ENCODE measurements at regions not wholly inside any gene's neighbourhood (a gene's known extent, or its start where the extent isn't known, plus 50 kb on each side); places are given as distances from the start of the nearest gene placed in this dataset.

DNA sequence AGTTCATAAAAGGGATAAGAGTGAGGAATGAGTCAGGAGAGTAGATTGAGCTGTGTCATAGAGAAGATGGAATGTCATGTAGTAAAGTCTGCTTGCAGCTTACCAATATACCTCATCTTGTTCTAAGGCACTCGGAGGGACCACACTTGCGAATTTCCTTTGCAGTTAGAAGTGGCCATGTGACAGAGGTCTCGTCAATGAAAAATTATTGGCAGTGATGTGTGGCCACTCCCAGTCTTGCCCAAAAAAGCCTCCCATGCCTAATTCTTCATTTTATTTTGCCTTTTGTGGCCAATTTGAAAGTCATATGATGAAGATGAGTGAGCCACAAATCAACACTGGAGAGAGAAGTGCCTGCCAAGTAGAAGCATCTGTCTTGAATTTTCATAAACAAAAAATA, 465.6 kb upstream of the ZNF385D start:
- no peak for DNase-seq (ENCODE audit: low spot score)
- no peaks in the 10 kb centered on the region for H3K9me3 ChIP-seq
- no peaks in the 10 kb centered on the region for H3K27me3 ChIP-seq
- TF ChIP-seq, protein P1, sequence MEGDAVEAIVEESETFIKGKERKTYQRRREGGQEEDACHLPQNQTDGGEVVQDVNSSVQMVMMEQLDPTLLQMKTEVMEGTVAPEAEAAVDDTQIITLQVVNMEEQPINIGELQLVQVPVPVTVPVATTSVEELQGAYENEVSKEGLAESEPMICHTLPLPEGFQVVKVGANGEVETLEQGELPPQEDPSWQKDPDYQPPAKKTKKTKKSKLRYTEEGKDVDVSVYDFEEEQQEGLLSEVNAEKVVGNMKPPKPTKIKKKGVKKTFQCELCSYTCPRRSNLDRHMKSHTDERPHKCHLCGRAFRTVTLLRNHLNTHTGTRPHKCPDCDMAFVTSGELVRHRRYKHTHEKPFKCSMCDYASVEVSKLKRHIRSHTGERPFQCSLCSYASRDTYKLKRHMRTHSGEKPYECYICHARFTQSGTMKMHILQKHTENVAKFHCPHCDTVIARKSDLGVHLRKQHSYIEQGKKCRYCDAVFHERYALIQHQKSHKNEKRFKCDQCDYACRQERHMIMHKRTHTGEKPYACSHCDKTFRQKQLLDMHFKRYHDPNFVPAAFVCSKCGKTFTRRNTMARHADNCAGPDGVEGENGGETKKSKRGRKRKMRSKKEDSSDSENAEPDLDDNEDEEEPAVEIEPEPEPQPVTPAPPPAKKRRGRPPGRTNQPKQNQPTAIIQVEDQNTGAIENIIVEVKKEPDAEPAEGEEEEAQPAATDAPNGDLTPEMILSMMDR (IDR thresholded peaks at IDR 0.05) = no peak
- no peaks in the 10 kb centered on the region for H3K36me3 ChIP-seq
- no peak overlapping the region for H3K4me3 ChIP-seq
- H3K4me1 ChIP-seq = no peaks in the 10 kb centered on the region
- no peak overlapping the region for H3K27ac ChIP-seq

DNA sequence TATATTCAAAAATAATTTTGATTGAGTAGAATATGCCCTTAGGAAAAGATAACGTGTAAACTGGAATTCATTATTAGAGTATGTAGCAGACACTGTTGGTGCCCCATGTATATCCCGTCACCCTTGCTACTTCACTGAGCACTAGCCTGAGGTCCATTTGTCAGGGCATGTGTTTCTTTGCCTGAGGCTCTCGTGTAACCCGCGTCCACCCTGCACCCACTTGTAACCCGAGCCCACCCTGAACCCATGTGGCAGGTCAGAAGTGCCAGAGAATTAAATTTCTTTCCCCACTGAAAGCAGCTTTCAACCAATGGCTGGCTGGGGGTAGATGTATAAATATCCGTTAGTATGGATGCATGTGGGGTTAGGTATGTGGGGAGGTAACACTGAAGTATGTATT, 474.2 kb upstream of the ZNF385D start:
- Histone ChIP-seq H3K27ac (no peak overlapping the region), H3K36me3 (no peaks in the 10 kb centered on the region), H3K4me1 (no peaks in the 10 kb centered on the region), H3K27me3 (no peaks in the 10 kb centered on the region), H3K9me3 (no peaks in the 10 kb centered on the region), H3K4me3 (no peak overlapping the region)
- DNase-seq (ENCODE audit: low spot score) = no peak
- TF ChIP-seq, protein P1 (IDR thresholded peaks at IDR 0.05) = no peak

DNA sequence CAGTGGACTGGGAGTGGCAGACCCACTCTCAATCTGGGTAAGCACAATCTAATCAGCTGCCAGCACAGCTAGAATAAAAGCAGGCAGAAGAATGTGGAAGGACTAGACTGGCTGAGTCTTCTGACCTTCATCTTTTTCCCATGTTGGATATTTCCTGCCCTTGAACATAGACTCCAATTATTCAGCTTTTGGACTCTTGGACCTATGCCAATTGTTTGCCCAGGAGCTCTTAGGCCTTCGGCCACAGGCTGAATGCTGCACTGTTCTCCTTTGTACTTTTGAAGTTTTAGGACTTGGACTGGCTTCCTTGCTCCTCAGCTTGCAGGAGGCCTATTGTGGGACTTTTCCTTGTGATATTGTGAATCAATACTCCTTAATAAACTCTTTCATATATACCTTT, 477.7 kb upstream of the ZNF385D start:
- Histone ChIP-seq H3K4me3 (no peak overlapping the region), H3K27ac (no peak overlapping the region), H3K9me3 (no peaks in the 10 kb centered on the region), H3K36me3 (no peaks in the 10 kb centered on the region), H3K4me1 (no peaks in the 10 kb centered on the region), H3K27me3 (no peaks in the 10 kb centered on the region)
- TF ChIP-seq, protein P1 (IDR thresholded peaks at IDR 0.05) = no peak
- DNase-seq (ENCODE audit: low spot score) = no peak

DNA sequence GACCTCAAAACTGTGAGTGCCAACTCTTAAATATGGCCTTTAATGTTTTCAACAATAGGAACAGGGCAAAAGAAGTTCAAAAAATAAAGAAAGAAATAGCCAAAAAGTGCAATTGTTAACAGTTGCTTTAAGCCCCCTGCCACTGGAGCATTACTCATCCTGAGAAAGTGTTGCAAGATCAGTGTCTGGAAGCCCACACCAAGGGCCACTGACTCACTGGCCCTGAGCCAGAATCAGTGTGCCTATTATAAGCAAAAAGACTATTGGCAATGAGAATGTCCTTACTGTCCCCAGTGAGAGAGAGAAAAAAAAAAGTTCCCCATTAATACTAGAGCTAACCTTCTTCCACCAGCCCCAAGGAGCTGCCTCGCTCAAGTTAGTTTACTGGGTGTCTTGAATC, 480.1 kb upstream of the ZNF385D start:
- no peaks in the 10 kb centered on the region for H3K36me3 ChIP-seq
- no peaks in the 10 kb centered on the region for H3K4me1 ChIP-seq
- H3K9me3 ChIP-seq = no peaks in the 10 kb centered on the region
- DNase-seq (ENCODE audit: low spot score) = no peak
- H3K4me3 ChIP-seq = no peak overlapping the region
- TF ChIP-seq, protein P1 (IDR thresholded peaks at IDR 0.05) = no peak
- H3K27me3 ChIP-seq = no peaks in the 10 kb centered on the region
- H3K27ac ChIP-seq = no peak overlapping the region

DNA sequence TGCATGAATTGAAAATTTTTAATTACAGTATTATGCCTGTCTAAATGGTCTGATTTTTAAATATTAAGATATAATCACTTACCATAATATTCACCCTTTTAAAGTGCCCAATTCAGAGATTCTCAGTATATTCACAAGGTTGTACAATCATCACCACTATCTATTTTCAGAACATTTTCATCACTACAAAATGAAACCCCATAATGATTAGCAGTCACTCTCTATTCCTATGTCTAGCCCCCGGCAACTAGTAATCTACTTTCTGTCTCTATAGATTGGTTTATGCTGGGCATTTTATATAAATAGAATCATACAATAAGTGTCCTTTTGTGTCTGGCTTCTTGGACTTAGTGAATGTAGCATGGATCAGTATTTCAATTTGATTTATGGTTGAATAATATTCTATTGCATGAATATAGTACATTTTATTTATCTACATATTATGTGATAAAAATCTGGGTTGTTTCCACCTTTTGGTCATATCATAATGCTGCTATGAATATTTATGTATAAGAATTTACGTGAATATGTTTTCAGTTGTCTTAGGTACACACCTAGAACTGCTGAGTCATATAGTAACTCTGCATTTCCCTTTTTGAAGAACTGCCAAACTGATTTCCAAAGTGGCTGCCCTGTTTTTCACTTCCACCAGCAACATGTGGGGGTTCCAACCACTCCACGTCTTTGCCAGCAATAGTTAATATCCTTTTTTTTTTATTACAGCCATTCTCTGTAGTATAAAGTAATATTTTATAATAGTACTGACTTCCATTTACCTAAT, 485.7 kb upstream of the ZNF385D start:
- no peak overlapping the region for H3K4me3 ChIP-seq
- H3K27me3 ChIP-seq = no peaks in the 10 kb centered on the region
- H3K36me3 ChIP-seq = no peaks in the 10 kb centered on the region
- no peaks in the 10 kb centered on the region for H3K9me3 ChIP-seq
- DNase-seq (ENCODE audit: low spot score) = no peak
- TF ChIP-seq, protein P1 (IDR thresholded peaks at IDR 0.05) = no peak
- no peaks in the 10 kb centered on the region for H3K4me1 ChIP-seq
- H3K27ac ChIP-seq = no peak overlapping the region

DNA sequence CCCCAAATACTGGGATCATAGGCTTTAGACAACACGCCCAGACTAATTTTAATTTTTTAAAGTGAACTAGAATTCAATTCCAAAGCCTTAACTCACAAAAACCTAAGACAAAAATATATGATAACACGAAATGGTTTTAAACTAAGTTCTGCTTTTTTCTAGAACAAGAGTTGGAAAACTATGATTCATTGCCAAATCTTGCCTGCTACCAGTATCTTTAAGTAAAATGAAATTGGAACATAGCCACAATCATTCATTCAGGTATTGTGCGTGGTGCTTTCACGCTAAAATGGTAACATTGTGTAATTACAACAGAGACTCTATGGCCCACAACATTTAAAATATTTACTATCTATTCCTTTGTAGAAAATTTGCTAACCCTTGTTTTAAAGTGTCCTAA, 488.0 kb upstream of the ZNF385D start:
- TF ChIP-seq, protein P1 (IDR thresholded peaks at IDR 0.05) = no peak
- Histone ChIP-seq H3K36me3 (no peaks in the 10 kb centered on the region), H3K4me1 (no peaks in the 10 kb centered on the region), H3K27me3 (no peaks in the 10 kb centered on the region), H3K9me3 (no peaks in the 10 kb centered on the region), H3K27ac (no peak overlapping the region), H3K4me3 (no peak overlapping the region)
- DNase-seq (ENCODE audit: low spot score) = no peak
